ENCODE measurements at regions not wholly inside any gene's neighbourhood (a gene's known extent, or its start where the extent isn't known, plus 50 kb on each side); places are given as distances from the start of the nearest gene placed in this dataset.

DNA sequence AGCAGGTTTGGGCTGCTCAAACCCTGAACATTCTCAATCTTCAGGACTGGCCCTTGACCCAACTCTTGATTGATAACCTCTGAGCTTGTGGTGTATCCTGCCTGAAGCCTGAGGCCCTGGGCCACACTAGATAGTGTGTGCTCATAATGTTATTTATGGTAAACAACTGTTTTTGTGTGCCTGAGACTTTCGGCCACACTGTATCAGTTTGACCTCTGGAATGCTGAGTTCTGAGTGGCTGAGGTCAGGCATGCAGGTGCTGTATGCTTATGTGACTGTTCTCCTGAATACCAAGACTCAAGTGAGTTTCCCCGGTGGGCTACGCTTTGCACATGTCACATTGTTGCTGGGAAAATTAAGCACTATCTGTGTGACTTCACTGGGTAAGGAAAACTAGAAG lies 82.2 kb upstream of the RMP24 start:
- TF ChIP-seq, protein P1, sequence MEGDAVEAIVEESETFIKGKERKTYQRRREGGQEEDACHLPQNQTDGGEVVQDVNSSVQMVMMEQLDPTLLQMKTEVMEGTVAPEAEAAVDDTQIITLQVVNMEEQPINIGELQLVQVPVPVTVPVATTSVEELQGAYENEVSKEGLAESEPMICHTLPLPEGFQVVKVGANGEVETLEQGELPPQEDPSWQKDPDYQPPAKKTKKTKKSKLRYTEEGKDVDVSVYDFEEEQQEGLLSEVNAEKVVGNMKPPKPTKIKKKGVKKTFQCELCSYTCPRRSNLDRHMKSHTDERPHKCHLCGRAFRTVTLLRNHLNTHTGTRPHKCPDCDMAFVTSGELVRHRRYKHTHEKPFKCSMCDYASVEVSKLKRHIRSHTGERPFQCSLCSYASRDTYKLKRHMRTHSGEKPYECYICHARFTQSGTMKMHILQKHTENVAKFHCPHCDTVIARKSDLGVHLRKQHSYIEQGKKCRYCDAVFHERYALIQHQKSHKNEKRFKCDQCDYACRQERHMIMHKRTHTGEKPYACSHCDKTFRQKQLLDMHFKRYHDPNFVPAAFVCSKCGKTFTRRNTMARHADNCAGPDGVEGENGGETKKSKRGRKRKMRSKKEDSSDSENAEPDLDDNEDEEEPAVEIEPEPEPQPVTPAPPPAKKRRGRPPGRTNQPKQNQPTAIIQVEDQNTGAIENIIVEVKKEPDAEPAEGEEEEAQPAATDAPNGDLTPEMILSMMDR (conservative IDR thresholded peaks at IDR 0.05; ENCODE audit: low read depth, low read length), result no peak
- TF ChIP-seq EZH2 (IDR thresholded peaks at IDR 0.05; ENCODE audit: low read length, unreplicated experiment) (no peak), EZH2phosphoT487 (IDR thresholded peaks at IDR 0.05; ENCODE audit: borderline replicate concordance, low read length) (no peak)

All from PC-3 (cell line).